Middle frontal gyrus (tissue), 1 donor: ENCODE measurements at regions not wholly inside any gene's neighbourhood (a gene's known extent, or its start where the extent isn't known, plus 50 kb on each side); places are given as distances from the start of the nearest gene placed in this dataset.
"Not testable (repeated sequence)": the region's sequence is repeated elsewhere in the genome, so short reads cannot be mapped to it uniquely, and the experiment has no call there.

Experiments used
- DNase-seq: peaks from one replicate; pipeline ENCODE4 v3.0.0-alpha.2; 2015; ENCODE audit warnings: low spot score; ENCODE audit errors: extremely low spot score

GRCh38 chr3:115204475-115204874 lies 57.4 kb upstream of the ZBTB20 start:
- no peak for DNase-seq

GRCh38 chr3:115208066-115208750 lies 61.1 kb upstream of the ZBTB20 start:
- no peak for DNase-seq

GRCh38 chr3:115211810-115212492 lies 64.9 kb upstream of the ZBTB20 start:
- DNase-seq = no peak

- DNase-seq = no peak
Observed at GRCh38 chr3:115212615-115213014, 65.5 kb upstream of the ZBTB20 start.

GRCh38 chr3:115213052-115213451 lies 66.0 kb upstream of the ZBTB20 start:
- not testable (repeated sequence) for DNase-seq

GRCh38 chr3:115217292-115217677 lies 70.2 kb upstream of the ZBTB20 start:
- DNase-seq = no peak

GRCh38 chr3:115217678-115218451 lies 70.8 kb upstream of the ZBTB20 start:
- DNase-seq = peak; percentile 29

- no peak for DNase-seq
Observed at GRCh38 chr3:115218859-115219258, 71.8 kb upstream of the ZBTB20 start.

GRCh38 chr3:115224687-115225086 lies 77.6 kb upstream of the ZBTB20 start:
- DNase-seq = no peak

- no peak for DNase-seq
Observed at GRCh38 chr3:115226844-115227445, 79.9 kb upstream of the ZBTB20 start.

- DNase-seq = no peak
Observed at GRCh38 chr3:115227461-115227860, 80.4 kb upstream of the ZBTB20 start.

- no peak for DNase-seq
Observed at GRCh38 chr3:115228266-115228665, 81.2 kb upstream of the ZBTB20 start.

- no peak for DNase-seq
Observed at GRCh38 chr3:115232167-115232566, 85.1 kb upstream of the ZBTB20 start.

GRCh38 chr3:115233021-115233420 lies 85.9 kb upstream of the ZBTB20 start:
- no peak for DNase-seq

- DNase-seq = no peak
Observed at GRCh38 chr3:115236496-115236895, 89.4 kb upstream of the ZBTB20 start.

- peak; percentile 21 for DNase-seq
Observed at GRCh38 chr3:115239717-115240116, 92.6 kb upstream of the ZBTB20 start.

- no peak for DNase-seq
Observed at GRCh38 chr3:115244350-115244749, 97.3 kb upstream of the ZBTB20 start.

- DNase-seq = no peak
Observed at GRCh38 chr3:115245438-115245837, 98.3 kb upstream of the ZBTB20 start.

- no peak for DNase-seq
Observed at GRCh38 chr3:115245899-115246298, 98.8 kb upstream of the ZBTB20 start.

GRCh38 chr3:115246461-115247020 lies 99.5 kb upstream of the ZBTB20 start:
- DNase-seq = no peak

GRCh38 chr3:115248274-115248673 lies 101.2 kb upstream of the ZBTB20 start:
- no peak for DNase-seq

GRCh38 chr3:115251509-115251908 lies 104.4 kb upstream of the ZBTB20 start:
- DNase-seq = no peak
